ENCODE measurements at regions not wholly inside any gene's neighbourhood (a gene's known extent, or its start where the extent isn't known, plus 50 kb on each side); places are given as distances from the start of the nearest gene placed in this dataset.
"Not testable (repeated sequence)": the region's sequence is repeated elsewhere in the genome, so short reads cannot be mapped to it uniquely, and the experiment has no call there.

GRCh38 chr14:46519121-46519520, 132.5 kb downstream of the RPL10L start:
- intact Hi-C loops (cut with micrococcal nuclease), result no loop called here
- no peak for DNase-seq (ENCODE audit: low read depth, low spot score)
- RAD21 ChIA-PET (ENCODE audit: low non-redundant PET in 1 of 2, low total read pairs in 2 of 2, uncharacterized antibody in 2 of 2, unreplicated experiment in 2 of 2), result no interaction called here
- H3K27me3 ChIP-seq (ENCODE audit: insufficient read depth, low read length), result no peaks in the 10 kb centered on the region
- no peaks in the 10 kb centered on the region for H3K4me1 ChIP-seq (ENCODE audit: control insufficient read depth in 1 of 2, insufficient read depth in 2 of 2, low read length in 2 of 2)
- BruUV-seq (replicated peaks), result no TSS peak
- peaks cover 0 to 5% of the 10 kb centered on the region in 2 experiments; a peak in 1 of 4 replicates for H3K9me3 ChIP-seq (ENCODE audit: control insufficient read depth in 1 of 2, insufficient read depth in 1 of 2, low read depth in 1 of 2, low read length in 2 of 2)
- CTCF ChIA-PET, result no interaction called here
- no peaks in the 10 kb centered on the region for H3K36me3 ChIP-seq (ENCODE audit: control insufficient read depth in 1 of 2, insufficient read depth in 2 of 2, low read length in 2 of 2)
- no peak overlapping the region for H3K27ac ChIP-seq (ENCODE audit: low read depth, low read length)
- no peaks in the 10 kb centered on the region for H4K20me1 ChIP-seq (ENCODE audit: insufficient read depth)
- no peak overlapping the region for H3K9ac ChIP-seq (ENCODE audit: low read length)
- H2AFZ ChIP-seq (ENCODE audit: low read depth, low read length, poor library complexity, severe bottlenecking), result no peak overlapping the region
- no peak overlapping the region for H3K4me2 ChIP-seq (ENCODE audit: low read length)
- ATAC-seq, result no peak
- no peaks in the 10 kb centered on the region for H3K79me2 ChIP-seq (ENCODE audit: insufficient read depth, low read length)
- H3K4me3 ChIP-seq (replicated peaks in 1 of 2; ENCODE audit: low read depth in 1 of 2, low read length in 2 of 2), result no peak overlapping the region
- TF ChIP-seq RAD21 (IDR thresholded peaks at IDR 0.05; ENCODE audit: low read depth) (no peak), SIN3A (IDR thresholded peaks at IDR 0.05; ENCODE audit: low read depth) (no peak), CEBPB (IDR thresholded peaks at IDR 0.05; ENCODE audit: low read depth) (no peak), TCF7L2 (IDR thresholded peaks at IDR 0.05; ENCODE audit: borderline replicate concordance, extremely low read depth, insufficient read depth, insufficient read length) (no peak), ZFX (IDR thresholded peaks at IDR 0.05) (no peak), SRF (IDR thresholded peaks at IDR 0.05; ENCODE audit: low read depth) (no peak), POLR2A (IDR thresholded peaks at IDR 0.05; ENCODE audit: borderline replicate concordance, extremely low read depth, insufficient read depth, insufficient read length) (no peak), POLR2AphosphoS5 (IDR thresholded peaks at IDR 0.05; ENCODE audit: low read depth, low read length) (no peak), CBX3 (IDR thresholded peaks at IDR 0.05; ENCODE audit: low read depth) (no peak), ATF3 (IDR thresholded peaks at IDR 0.05) (no peak), EGR1 (IDR thresholded peaks at IDR 0.05; ENCODE audit: low read depth) (no peak), EZH2phosphoT487 (IDR thresholded peaks at IDR 0.05; ENCODE audit: borderline replicate concordance) (no peak), REST (IDR thresholded peaks at IDR 0.05; ENCODE audit: low read depth) (no peak), YY1 (IDR thresholded peaks at IDR 0.05; ENCODE audit: extremely low read depth, insufficient replicate concordance, low read depth, low read length) (no peak), ELF1 (IDR thresholded peaks at IDR 0.05; ENCODE audit: borderline replicate concordance, low read depth) (no peak), JUND (IDR thresholded peaks at IDR 0.05) (no peak)
- TF ChIP-seq, protein P1, sequence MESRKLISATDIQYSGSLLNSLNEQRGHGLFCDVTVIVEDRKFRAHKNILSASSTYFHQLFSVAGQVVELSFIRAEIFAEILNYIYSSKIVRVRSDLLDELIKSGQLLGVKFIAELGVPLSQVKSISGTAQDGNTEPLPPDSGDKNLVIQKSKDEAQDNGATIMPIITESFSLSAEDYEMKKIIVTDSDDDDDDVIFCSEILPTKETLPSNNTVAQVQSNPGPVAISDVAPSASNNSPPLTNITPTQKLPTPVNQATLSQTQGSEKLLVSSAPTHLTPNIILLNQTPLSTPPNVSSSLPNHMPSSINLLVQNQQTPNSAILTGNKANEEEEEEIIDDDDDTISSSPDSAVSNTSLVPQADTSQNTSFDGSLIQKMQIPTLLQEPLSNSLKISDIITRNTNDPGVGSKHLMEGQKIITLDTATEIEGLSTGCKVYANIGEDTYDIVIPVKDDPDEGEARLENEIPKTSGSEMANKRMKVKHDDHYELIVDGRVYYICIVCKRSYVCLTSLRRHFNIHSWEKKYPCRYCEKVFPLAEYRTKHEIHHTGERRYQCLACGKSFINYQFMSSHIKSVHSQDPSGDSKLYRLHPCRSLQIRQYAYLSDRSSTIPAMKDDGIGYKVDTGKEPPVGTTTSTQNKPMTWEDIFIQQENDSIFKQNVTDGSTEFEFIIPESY (IDR thresholded peaks at IDR 0.05; ENCODE audit: extremely low read depth, insufficient replicate concordance, low read length), result no peak
- POLR2A ChIA-PET, result no interaction called here
- H3K9me2 ChIP-seq (ENCODE audit: insufficient read depth), result no peaks in the 10 kb centered on the region

- H3K79me2 ChIP-seq (ENCODE audit: insufficient read depth, low read length); H3K9me2 ChIP-seq (ENCODE audit: insufficient read depth); H2AFZ ChIP-seq (ENCODE audit: low read depth, low read length, poor library complexity, severe bottlenecking); H3K9ac ChIP-seq (ENCODE audit: low read length); H3K4me3 ChIP-seq (replicated peaks in 1 of 2; ENCODE audit: low read depth in 1 of 2, low read length in 2 of 2); H3K4me2 ChIP-seq (ENCODE audit: low read length); DNase-seq (ENCODE audit: low read depth, low spot score); POLR2A ChIA-PET; H4K20me1 ChIP-seq (ENCODE audit: insufficient read depth); intact Hi-C loops (cut with micrococcal nuclease); BruUV-seq (replicated peaks); RAD21 ChIA-PET (ENCODE audit: low non-redundant PET in 1 of 2, low total read pairs in 2 of 2, uncharacterized antibody in 2 of 2, unreplicated experiment in 2 of 2); H3K36me3 ChIP-seq (ENCODE audit: control insufficient read depth in 1 of 2, insufficient read depth in 2 of 2, low read length in 2 of 2); H3K9me3 ChIP-seq (ENCODE audit: control insufficient read depth in 1 of 2, insufficient read depth in 1 of 2, low read depth in 1 of 2, low read length in 2 of 2); CTCF ChIA-PET; H3K27me3 ChIP-seq (ENCODE audit: insufficient read depth, low read length); H3K27ac ChIP-seq (ENCODE audit: low read depth, low read length); ATAC-seq; H3K4me1 ChIP-seq (ENCODE audit: control insufficient read depth in 1 of 2, insufficient read depth in 2 of 2, low read length in 2 of 2): not testable (repeated sequence)
Observed at GRCh38 chr14:46508752-46509151, 142.8 kb downstream of the RPL10L start.

All from HCT116 (cell line).